H1 (cell line): ENCODE measurements at regions not wholly inside any gene's neighbourhood (a gene's known extent, or its start where the extent isn't known, plus 50 kb on each side); places are given as distances from the start of the nearest gene placed in this dataset.

Experiments
- CTCF ChIA-PET: fragments of 300-600 bp; sonication (Branson Sonifier 250); formaldehyde crosslinking; loops from one replicate; lab custom pipeline; 2021; ENCODE audit not compliant: partially characterized antibody; lab: Charles Lee
- POLR2A ChIA-PET: fragments of 300-600 bp; sonication (Branson Sonifier 250); formaldehyde crosslinking; loops from one replicate; lab custom pipeline; 2021; ENCODE audit warnings: inconsistent platforms; ENCODE audit not compliant: partially characterized antibody; lab: Charles Lee
- DNase-seq, 2 experiments: peaks; one replicate each; pipeline versions ENCODE4 v3.0.0 to v3.0.0-alpha.2; 2010 to 2022; ENCODE audit warnings: low spot score in 2 of 2, low read depth in 1 of 2, mixed read lengths in 1 of 2
- FAIRE-seq: peaks from 2 replicates; lab custom pipeline; 2011; peaks lifted over from hg19 to GRCh38; lab: Jason Lieb, UNC
- H2AFZ ChIP-seq: 2 replicates; pipeline ENCODE4 v1.8.1; 2012; ENCODE audit warnings: low read length, inconsistent platforms
- H2AK5ac ChIP-seq: 2 replicates; pipeline ENCODE4 v1.6.1; 2013; ENCODE audit warnings: low read depth, low read length
- H2BK120ac ChIP-seq: replicated peaks from 2 replicates; pipeline ENCODE3; 2013; ENCODE audit warnings: low read depth, low read length, inconsistent platforms
- H2BK12ac ChIP-seq: 2 replicates; pipeline ENCODE4 v1.6.1; 2013; ENCODE audit warnings: low read depth, low read length
- H2BK15ac ChIP-seq: 2 replicates; pipeline ENCODE4 v1.6.1; 2013; ENCODE audit warnings: low read length
- H2BK20ac ChIP-seq: 2 replicates; pipeline ENCODE4 v1.6.1; 2013; ENCODE audit warnings: low read length
- H2BK5ac ChIP-seq: 2 replicates; pipeline ENCODE4 v1.6.1; 2013; ENCODE audit warnings: low read depth, low read length
- H3K14ac ChIP-seq: 2 replicates; pipeline ENCODE4 v1.6.1; 2013; ENCODE audit warnings: inconsistent platforms; ENCODE audit not compliant: insufficient read length
- H3K18ac ChIP-seq: 2 replicates; pipeline ENCODE4 v1.6.1; 2013; ENCODE audit warnings: low read length; ENCODE audit errors: extremely low read depth
- H3K23ac ChIP-seq: 2 replicates; pipeline ENCODE4 v1.6.1; 2013; ENCODE audit warnings: inconsistent platforms; ENCODE audit not compliant: insufficient read length
- H3K23me2 ChIP-seq: 2 replicates; pipeline ENCODE4 v1.6.1; 2013; ENCODE audit warnings: low read depth, low read length
- H3K27ac ChIP-seq: 2 replicates; pipeline ENCODE4 v1.6.1; 2011; ENCODE audit warnings: low read depth, low read length, inconsistent platforms
- H3K27me3 ChIP-seq, 4 experiments: replicated peaks in 1 of 4; 1 replicate in 1 of 4; 2 replicates in 3 of 4; pipeline versions ENCODE4 v1.6.1 to v1.8.1; 2011 to 2013; ENCODE audit warnings: low read length in 3 of 4, mild to moderate bottlenecking in 3 of 4, inconsistent platforms in 2 of 4, mixed read lengths in 2 of 4, moderate library complexity in 1 of 4; ENCODE audit not compliant: control insufficient read depth in 3 of 4, insufficient read depth in 3 of 4; ENCODE audit errors: extremely low read depth in 1 of 4
- H3K36me3 ChIP-seq, 4 experiments: 2 replicates each; pipeline versions ENCODE4 v1.6.1 to v1.8.1; 2011 to 2013; ENCODE audit warnings: mild to moderate bottlenecking in 4 of 4, low read length in 3 of 4, moderate library complexity in 2 of 4, control low read depth in 1 of 4, inconsistent platforms in 1 of 4; ENCODE audit not compliant: insufficient read depth in 4 of 4, control insufficient read depth in 2 of 4
- H3K4ac ChIP-seq: replicated peaks from 2 replicates; pipeline ENCODE3; 2013; ENCODE audit warnings: low read length, low read depth, mixed read lengths, inconsistent platforms; ENCODE audit not compliant: insufficient read length
- H3K4me1 ChIP-seq, 4 experiments: replicated peaks in 1 of 4; 1 replicate in 1 of 4; 2 replicates in 3 of 4; pipeline versions ENCODE4 v1.6.1 to v1.8.1; 2011 to 2013; ENCODE audit warnings: low read length in 3 of 4, inconsistent platforms in 2 of 4, mixed read lengths in 1 of 4; ENCODE audit not compliant: insufficient read depth in 4 of 4, control insufficient read depth in 3 of 4
- H3K4me2 ChIP-seq, 2 experiments: 2 replicates each; pipeline versions ENCODE4 v1.6.1 to v1.8.1; 2011 to 2013; ENCODE audit warnings: low read depth in 2 of 2, low read length in 2 of 2, control low read depth in 1 of 2, inconsistent platforms in 1 of 2, mild to moderate bottlenecking in 1 of 2; ENCODE audit not compliant: insufficient read depth in 1 of 2
- H3K4me3 ChIP-seq, 4 experiments: fragments of 200-600, 300-600 bp in 1 of 4; sonication (generic), shearing (Covaris generic), sonication (Bioruptor Twin) in 1 of 4; 2 replicates each; pipeline versions ENCODE4 v1.5.1 to v1.8.1; 2011 to 2016; ENCODE audit warnings: low read length in 4 of 4, low read depth in 3 of 4, control low read depth in 2 of 4, inconsistent platforms in 2 of 4, mild to moderate bottlenecking in 2 of 4, mixed read lengths in 1 of 4, moderate library complexity in 1 of 4; ENCODE audit not compliant: insufficient read depth in 2 of 4; ENCODE audit errors: extremely low read depth in 1 of 4
- H3K56ac ChIP-seq: replicated peaks from 2 replicates; pipeline ENCODE3; 2013; ENCODE audit warnings: low read depth, mild to moderate bottlenecking, mixed read lengths, low read length, inconsistent platforms; ENCODE audit not compliant: insufficient read length
- H3K79me1 ChIP-seq: 2 replicates; pipeline ENCODE4 v1.6.1; 2013; ENCODE audit warnings: low read depth, low read length, control low read depth
- H3K79me2 ChIP-seq, 2 experiments: 2 replicates each; pipeline versions ENCODE4 v1.6.1 to v1.8.1; 2012 to 2013; ENCODE audit warnings: low read length in 2 of 2, mild to moderate bottlenecking in 2 of 2, inconsistent platforms in 1 of 2; ENCODE audit not compliant: insufficient read depth in 2 of 2, control insufficient read depth in 1 of 2
- H3K9ac ChIP-seq, 4 experiments: replicated peaks in 1 of 4; 1 replicate in 1 of 4; 2 replicates in 3 of 4; pipeline versions ENCODE4 v1.6.1 to v1.8.1; 2011 to 2013; ENCODE audit warnings: low read depth in 3 of 4, low read length in 3 of 4, control low read depth in 2 of 4, mild to moderate bottlenecking in 2 of 4, moderate library complexity in 2 of 4, inconsistent platforms in 1 of 4; ENCODE audit errors: extremely low read depth in 1 of 4
- H3K9me3 ChIP-seq, 2 experiments: 2 replicates each; pipeline versions ENCODE4 v1.6.1 to v1.8.1; 2012 to 2013; ENCODE audit warnings: mild to moderate bottlenecking in 2 of 2, moderate library complexity in 2 of 2, control low read depth in 1 of 2, inconsistent platforms in 1 of 2, low read depth in 1 of 2, low read length in 1 of 2, mixed read lengths in 1 of 2; ENCODE audit not compliant: insufficient read depth in 2 of 2
- H4K20me1 ChIP-seq, 2 experiments: replicated peaks in 1 of 2; 2 replicates each; pipeline versions ENCODE3 to v1.8.1; 2011 to 2013; ENCODE audit warnings: inconsistent platforms in 2 of 2, low read length in 2 of 2, mild to moderate bottlenecking in 1 of 2; ENCODE audit not compliant: insufficient read depth in 2 of 2, control insufficient read depth in 1 of 2
- H4K5ac ChIP-seq: 2 replicates; pipeline ENCODE4 v1.6.1; 2013; ENCODE audit warnings: low read length, low read depth, mixed read lengths, inconsistent platforms; ENCODE audit not compliant: insufficient read length
- H4K8ac ChIP-seq: 2 replicates; pipeline ENCODE4 v1.8.0; 2013; ENCODE audit warnings: mild to moderate bottlenecking, moderate library complexity, low read length, inconsistent platforms; ENCODE audit not compliant: insufficient read depth; ENCODE audit errors: extremely low read depth
- H4K91ac ChIP-seq: replicated peaks from 2 replicates; pipeline ENCODE3; 2013; ENCODE audit warnings: low read length, mixed read lengths, inconsistent platforms; ENCODE audit not compliant: insufficient read length
- CHD1 ChIP-seq: IDR thresholded peaks from 2 replicates; pipeline ENCODE4 v1.6.1; 2012; ENCODE audit warnings: low read depth, low read length, improper control_type of control experiment
- EP300 ChIP-seq, 2 experiments: IDR thresholded peaks; 1 replicate in 1 of 2; 2 replicates in 1 of 2; pipeline ENCODE4 v1.6.1; 2011 to 2012; ENCODE audit warnings: low read depth in 2 of 2, low read length in 2 of 2, mild to moderate bottlenecking in 2 of 2, borderline replicate concordance in 1 of 2, inconsistent platforms in 1 of 2, moderate library complexity in 1 of 2
- SIRT6 ChIP-seq: IDR thresholded peaks from one replicate; pipeline ENCODE4 v1.7.1; 2012; ENCODE audit warnings: low read length, inconsistent platforms
- WGBS, 2 experiments: shearing (Covaris generic) in 1 of 2; methylation state at CpG; one replicate each; pipeline versions ENCODE4 v1.1.6 to v1.1.7; 2013 to 2015; ENCODE audit warnings: low lambda C conversion rate in 2 of 2, mixed read lengths in 2 of 2, inconsistent platforms in 1 of 2, low coverage in 1 of 2, missing lambda C conversion rate in 1 of 2; ENCODE audit not compliant: insufficient replicate concordance in 2 of 2, insufficient coverage in 1 of 2, insufficient read length in 1 of 2; ENCODE audit errors: extremely low coverage in 1 of 2, missing lambda C conversion rate in 1 of 2; 5-methylcytosine and 5-hydroxymethylcytosine counted together
- TF ChIP-seq, protein P1 (sequence below): IDR thresholded peaks from 2 replicates; pipeline ENCODE4 v1.6.1; 2012; ENCODE audit warnings: inconsistent platforms
- TF ChIP-seq, protein P2 (sequence below): IDR thresholded peaks from 2 replicates; pipeline ENCODE4 v1.6.1; 2012; ENCODE audit warnings: low read length, inconsistent platforms

DNA sequence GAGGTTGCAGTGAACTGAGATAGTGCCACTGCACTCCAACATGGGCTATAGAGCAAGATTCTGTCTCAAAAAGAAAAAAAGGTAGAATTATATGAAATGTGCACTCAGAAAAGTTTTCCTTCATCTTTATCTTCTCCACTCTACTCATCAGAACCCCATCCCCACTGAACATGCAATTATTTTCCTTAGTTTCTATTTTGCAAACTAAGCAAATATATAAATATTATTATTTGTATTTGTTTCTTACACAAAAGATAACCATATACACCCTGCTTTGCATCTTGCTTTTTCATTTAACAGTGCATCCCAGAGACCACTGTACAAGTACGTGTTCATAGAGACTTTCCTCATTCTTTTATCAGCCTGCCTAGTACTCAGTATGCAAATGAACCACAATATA is 68.0 kb upstream of the ACAN start:
- no peak overlapping the region for H4K8ac ChIP-seq
- no peak overlapping the region for H2AFZ ChIP-seq
- H2BK120ac ChIP-seq = no peak overlapping the region
- FAIRE-seq (no peak), DNase-seq (no peak)
- H4K5ac ChIP-seq = no peak overlapping the region
- H3K79me1 ChIP-seq = no peaks in the 10 kb centered on the region
- TF ChIP-seq CHD1 = no peak
- TF ChIP-seq, protein P1, sequence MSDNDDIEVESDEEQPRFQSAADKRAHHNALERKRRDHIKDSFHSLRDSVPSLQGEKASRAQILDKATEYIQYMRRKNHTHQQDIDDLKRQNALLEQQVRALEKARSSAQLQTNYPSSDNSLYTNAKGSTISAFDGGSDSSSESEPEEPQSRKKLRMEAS = no peak
- TF ChIP-seq EP300 (IDR thresholded peaks at IDR 0.05; ENCODE audit: borderline replicate concordance in 1 of 2, low read depth in 2 of 2, low read length in 2 of 2) = no peak
- no peak for TF ChIP-seq SIRT6
- TF ChIP-seq, protein P2, sequence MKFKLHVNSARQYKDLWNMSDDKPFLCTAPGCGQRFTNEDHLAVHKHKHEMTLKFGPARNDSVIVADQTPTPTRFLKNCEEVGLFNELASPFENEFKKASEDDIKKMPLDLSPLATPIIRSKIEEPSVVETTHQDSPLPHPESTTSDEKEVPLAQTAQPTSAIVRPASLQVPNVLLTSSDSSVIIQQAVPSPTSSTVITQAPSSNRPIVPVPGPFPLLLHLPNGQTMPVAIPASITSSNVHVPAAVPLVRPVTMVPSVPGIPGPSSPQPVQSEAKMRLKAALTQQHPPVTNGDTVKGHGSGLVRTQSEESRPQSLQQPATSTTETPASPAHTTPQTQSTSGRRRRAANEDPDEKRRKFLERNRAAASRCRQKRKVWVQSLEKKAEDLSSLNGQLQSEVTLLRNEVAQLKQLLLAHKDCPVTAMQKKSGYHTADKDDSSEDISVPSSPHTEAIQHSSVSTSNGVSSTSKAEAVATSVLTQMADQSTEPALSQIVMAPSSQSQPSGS = no peak
- H4K91ac ChIP-seq = no peak overlapping the region
- ChIA-PET CTCF (interaction anchor here (1.0 to 1.3 kb wide), 2 partner anchors 8 to 10 kb away, joined by 3 to 4 read pairs; no protein-coding TSS in a partner anchor), POLR2A (no interaction called here)
- H4K20me1 ChIP-seq = no peaks in the 10 kb centered on the region
- no peaks in the 10 kb centered on the region for H3K4me1 ChIP-seq
- no peak overlapping the region for H3K18ac ChIP-seq
- no peaks in the 10 kb centered on the region for H3K36me3 ChIP-seq
- H3K4ac ChIP-seq = no peak overlapping the region
- no peak overlapping the region for H3K56ac ChIP-seq
- no peak overlapping the region for H2BK15ac ChIP-seq
- H3K27me3 ChIP-seq = no peaks in the 10 kb centered on the region
- no peak overlapping the region for H3K4me2 ChIP-seq
- H3K79me2 ChIP-seq = no peaks in the 10 kb centered on the region
- H3K9ac ChIP-seq = no peak overlapping the region
- WGBS, 2 experiments = 75% methylated on average over 1 of the region's 1 CpG; no CpG with 5 or more reads in 1 of the 2 experiments
- no peaks in the 10 kb centered on the region; the same call in 1 of the 2 replicates for H3K23me2 ChIP-seq
- no peaks in the 10 kb centered on the region for H3K9me3 ChIP-seq
- no peak overlapping the region for H2BK12ac ChIP-seq
- H3K14ac ChIP-seq = no peak overlapping the region
- no peak overlapping the region for H3K23ac ChIP-seq
- H2AK5ac ChIP-seq = no peak overlapping the region
- no peak overlapping the region for H3K4me3 ChIP-seq
- H3K27ac ChIP-seq = no peak overlapping the region
- no peak overlapping the region for H2BK20ac ChIP-seq
- no peak overlapping the region for H2BK5ac ChIP-seq
